Adrenal gland (tissue), 9 donors: ENCODE measurements at regions not wholly inside any gene's neighbourhood (a gene's known extent, or its start where the extent isn't known, plus 50 kb on each side); places are given as distances from the start of the nearest gene placed in this dataset.

Experiments
- DNase-seq, 7 donors: peaks; one replicate each; pipeline ENCODE4 v3.0.0-alpha.2; 2019 to 2020
- H3K27ac ChIP-seq, 5 donors: fragments of 200-600 bp; sonication (generic) in 4 of 5; 1 replicate in 3 of 5; 2 replicates in 2 of 5; pipeline versions ENCODE4 v1.5.1 to v1.8.0; 2016 to 2020; ENCODE audit warnings: mild to moderate bottlenecking in 1 of 5
- H3K27me3 ChIP-seq: fragments of 200-600 bp; 2 replicates; pipeline ENCODE4 v1.8.0; 2021
- H3K36me3 ChIP-seq, 2 donors: fragments of 200-600 bp; replicated peaks in 1 of 2; 1 replicate in 1 of 2; 2 replicates in 1 of 2; pipeline versions ENCODE4 v1.5.1 to v1.8.0; 2018 to 2022
- H3K4me1 ChIP-seq, 2 donors: fragments of 200-600 bp; replicated peaks in 1 of 2; 1 replicate in 1 of 2; 2 replicates in 1 of 2; pipeline versions ENCODE4 v1.5.1 to v1.8.0; 2018 to 2021
- H3K4me3 ChIP-seq, 4 donors: fragments of 200-600 bp; sonication (generic) in 3 of 4; one replicate each; pipeline ENCODE4 v1.5.1; 2016 to 2018
- H3K9me3 ChIP-seq, 3 donors: fragments of 200-600 bp; sonication (generic) in 1 of 3; replicated peaks in 1 of 3; 1 replicate in 2 of 3; 2 replicates in 1 of 3; pipeline versions ENCODE4 v1.5.1 to v1.8.0; 2016 to 2021
- POLR2A ChIP-seq, 2 donors: fragments of 450-650 bp; IDR thresholded peaks; one replicate each; pipeline ENCODE4 v1.6.1; 2017; ENCODE audit warnings: antibody characterized with exemption in 2 of 2, mild to moderate bottlenecking in 2 of 2, moderate library complexity in 1 of 2
- WGBS, 4 donors: extraction: QIAGEN DNeasy Blood & Tissue Kit in 2 of 4; methylation state at CpG; one replicate each; pipeline versions ENCODE4 v1.1.5 to v1.1.7; 2013 to 2017; 5-methylcytosine and 5-hydroxymethylcytosine counted together
- intact Hi-C, 2 donors: fragments of 100-400 bp; cut with DNase I; formaldehyde crosslinking; loops; one replicate each; pipeline versions ENCODE4 v1.14.1 to v1.15.0; 2022 to 2023
- TF ChIP-seq, protein P1 (sequence below), 6 experiments: fragments of 450-650 bp in 4 of 6; fragments of 200-600 bp in 2 of 6; sonication (generic) in 1 of 6; IDR thresholded peaks; 1 replicate in 5 of 6; 2 replicates in 1 of 6; pipeline versions ENCODE4 v1.5.1 to v1.8.0; 2016 to 2021; ENCODE audit warnings: antibody characterized with exemption in 6 of 6, mild to moderate bottlenecking in 2 of 6, moderate library complexity in 1 of 6
- donor health status: healthy with polysubstance abuse.
- donor health status: Bipolar disorder and iron deficiency.
- donor health status: DM: yes; HTN: yes; CAD: no.
- donor health status: DM: no; HTN: no; CAD: no.
- donor health status: DM: no; HTN: no; CAD: no.

DNA sequence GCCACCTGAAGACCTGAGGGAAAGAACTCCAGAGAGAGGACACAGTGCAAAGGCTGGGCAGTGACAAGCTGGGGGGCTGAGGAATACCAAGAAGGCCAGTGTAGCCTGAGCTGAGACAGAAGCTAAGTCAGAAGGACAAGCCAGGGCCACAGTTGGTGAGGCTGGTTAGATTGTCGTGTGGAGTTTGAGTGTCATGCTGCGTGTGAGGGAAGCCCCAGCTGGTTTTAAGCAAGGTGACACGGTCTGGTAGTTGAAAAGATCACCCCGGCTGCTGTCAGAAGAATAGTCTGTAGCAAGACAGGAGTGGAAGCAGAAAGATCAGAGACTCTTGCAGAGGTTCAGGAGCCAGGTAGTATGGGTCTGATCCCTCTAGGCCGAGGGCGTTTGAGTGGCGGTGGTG lies 50.6 kb upstream of the RMDN2 start:
- 90 to 99% (median 93%) methylated on average over 7 of the region's 7 CpGs for WGBS, 4 donors
- no peaks in the 10 kb centered on the region for H3K9me3 ChIP-seq
- no peak overlapping the region for H3K27ac ChIP-seq
- TF ChIP-seq POLR2A (IDR thresholded peaks at IDR 0.05), result no peak
- TF ChIP-seq, protein P1, sequence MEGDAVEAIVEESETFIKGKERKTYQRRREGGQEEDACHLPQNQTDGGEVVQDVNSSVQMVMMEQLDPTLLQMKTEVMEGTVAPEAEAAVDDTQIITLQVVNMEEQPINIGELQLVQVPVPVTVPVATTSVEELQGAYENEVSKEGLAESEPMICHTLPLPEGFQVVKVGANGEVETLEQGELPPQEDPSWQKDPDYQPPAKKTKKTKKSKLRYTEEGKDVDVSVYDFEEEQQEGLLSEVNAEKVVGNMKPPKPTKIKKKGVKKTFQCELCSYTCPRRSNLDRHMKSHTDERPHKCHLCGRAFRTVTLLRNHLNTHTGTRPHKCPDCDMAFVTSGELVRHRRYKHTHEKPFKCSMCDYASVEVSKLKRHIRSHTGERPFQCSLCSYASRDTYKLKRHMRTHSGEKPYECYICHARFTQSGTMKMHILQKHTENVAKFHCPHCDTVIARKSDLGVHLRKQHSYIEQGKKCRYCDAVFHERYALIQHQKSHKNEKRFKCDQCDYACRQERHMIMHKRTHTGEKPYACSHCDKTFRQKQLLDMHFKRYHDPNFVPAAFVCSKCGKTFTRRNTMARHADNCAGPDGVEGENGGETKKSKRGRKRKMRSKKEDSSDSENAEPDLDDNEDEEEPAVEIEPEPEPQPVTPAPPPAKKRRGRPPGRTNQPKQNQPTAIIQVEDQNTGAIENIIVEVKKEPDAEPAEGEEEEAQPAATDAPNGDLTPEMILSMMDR (IDR thresholded peaks at IDR 0.05), result no peak
- intact Hi-C loops, result no loop called here
- no peaks in the 10 kb centered on the region for H3K36me3 ChIP-seq
- H3K4me1 ChIP-seq, result peaks cover 0 to 17% of the 10 kb centered on the region in 2 donors
- no peaks in the 10 kb centered on the region for H3K27me3 ChIP-seq
- H3K4me3 ChIP-seq, result no peak overlapping the region
- no peak for DNase-seq
